ENCODE measurements at regions not wholly inside any gene's neighbourhood (a gene's known extent, or its start where the extent isn't known, plus 50 kb on each side); places are given as distances from the start of the nearest gene placed in this dataset.

GRCh38 chr9:20219437-20219836, 402.9 kb downstream of the MLLT3 start:
- Histone ChIP-seq H3K4me1 (ENCODE audit: insufficient read depth, low read length) (no peaks in the 10 kb centered on the region), H3K4me3 (ENCODE audit: insufficient read depth, low read depth, low read length) (no peak overlapping the region), H3K4me2 (ENCODE audit: low read length) (no peak overlapping the region), H3K27ac (ENCODE audit: low read depth, low read length) (no peak overlapping the region), H2AFZ (ENCODE audit: low read depth, low read length) (no peak overlapping the region), H3K9me3 (ENCODE audit: insufficient read depth, low read depth, low read length) (no peaks in the 10 kb centered on the region), H4K20me1 (ENCODE audit: insufficient read depth, low read length) (no peaks in the 10 kb centered on the region), H3K9ac (ENCODE audit: low read length) (no peak overlapping the region), H3K79me2 (ENCODE audit: insufficient read depth, low read length) (no peaks in the 10 kb centered on the region), H3K36me3 (ENCODE audit: insufficient read depth, low read length) (no peaks in the 10 kb centered on the region), H3K27me3 (ENCODE audit: insufficient read depth, low read length) (no peaks in the 10 kb centered on the region)
- Mint-ChIP-seq H3K36me3 (ENCODE audit: low read depth, unreplicated experiment) (no peaks in the 10 kb centered on the region), H3K4me1 (ENCODE audit: low read depth, unreplicated experiment) (peaks cover 12% of the 10 kb centered on the region), H3K27ac (ENCODE audit: unreplicated experiment) (no peak overlapping the region), H3K27me3 (ENCODE audit: low read depth, unreplicated experiment) (no peaks in the 10 kb centered on the region), H3K4me3 (ENCODE audit: unreplicated experiment) (no peak overlapping the region), H3K9me3 (ENCODE audit: unreplicated experiment) (no peaks in the 10 kb centered on the region)
- TF ChIP-seq EZH2 (IDR thresholded peaks at IDR 0.05; ENCODE audit: insufficient read depth, low read length), result no peak
- no peak for TF ChIP-seq CTCF (IDR thresholded peaks at IDR 0.05; ENCODE audit: insufficient read depth, low read depth, low read length)
- FAIRE-seq (no peak), DNase-seq (ENCODE audit: low read depth) (no peak)

GRCh38 chr9:20217596-20217995, 404.7 kb downstream of the MLLT3 start:
- Histone ChIP-seq H4K20me1 (ENCODE audit: insufficient read depth, low read length) (no peaks in the 10 kb centered on the region), H3K4me1 (ENCODE audit: insufficient read depth, low read length) (no peaks in the 10 kb centered on the region), H3K4me2 (ENCODE audit: low read length) (no peak overlapping the region), H3K9ac (ENCODE audit: low read length) (no peak overlapping the region), H3K36me3 (ENCODE audit: insufficient read depth, low read length) (no peaks in the 10 kb centered on the region), H3K9me3 (ENCODE audit: insufficient read depth, low read depth, low read length) (no peaks in the 10 kb centered on the region), H3K79me2 (ENCODE audit: insufficient read depth, low read length) (no peaks in the 10 kb centered on the region), H3K4me3 (ENCODE audit: insufficient read depth, low read depth, low read length) (no peak overlapping the region), H3K27me3 (ENCODE audit: insufficient read depth, low read length) (no peaks in the 10 kb centered on the region), H2AFZ (ENCODE audit: low read depth, low read length) (no peak overlapping the region), H3K27ac (ENCODE audit: low read depth, low read length) (no peak overlapping the region)
- Mint-ChIP-seq H3K27me3 (ENCODE audit: low read depth, unreplicated experiment) (no peaks in the 10 kb centered on the region), H3K9me3 (ENCODE audit: unreplicated experiment) (no peaks in the 10 kb centered on the region), H3K4me3 (ENCODE audit: unreplicated experiment) (no peak overlapping the region), H3K4me1 (ENCODE audit: low read depth, unreplicated experiment) (peaks cover 11% of the 10 kb centered on the region), H3K36me3 (ENCODE audit: low read depth, unreplicated experiment) (no peaks in the 10 kb centered on the region), H3K27ac (ENCODE audit: unreplicated experiment) (no peak overlapping the region)
- DNase-seq (ENCODE audit: low read depth), result no peak
- TF ChIP-seq EZH2 (IDR thresholded peaks at IDR 0.05; ENCODE audit: insufficient read depth, low read length), result no peak
- TF ChIP-seq CTCF (IDR thresholded peaks at IDR 0.05; ENCODE audit: insufficient read depth, low read depth, low read length), result no peak
- no peak for FAIRE-seq

GRCh38 chr9:20216438-20216837, 405.9 kb downstream of the MLLT3 start:
- H3K4me1 Mint-ChIP-seq (ENCODE audit: low read depth, unreplicated experiment), result peaks cover 9% of the 10 kb centered on the region
- no peak overlapping the region for H2AFZ ChIP-seq (ENCODE audit: low read depth, low read length)
- H3K36me3 Mint-ChIP-seq (ENCODE audit: low read depth, unreplicated experiment), result no peaks in the 10 kb centered on the region
- H3K36me3 ChIP-seq (ENCODE audit: insufficient read depth, low read length), result no peaks in the 10 kb centered on the region
- no peaks in the 10 kb centered on the region for H4K20me1 ChIP-seq (ENCODE audit: insufficient read depth, low read length)
- no peaks in the 10 kb centered on the region for H3K27me3 Mint-ChIP-seq (ENCODE audit: low read depth, unreplicated experiment)
- no peaks in the 10 kb centered on the region for H3K9me3 ChIP-seq (ENCODE audit: insufficient read depth, low read depth, low read length)
- H3K4me3 ChIP-seq (ENCODE audit: insufficient read depth, low read depth, low read length), result no peak overlapping the region
- TF ChIP-seq EZH2 (IDR thresholded peaks at IDR 0.05; ENCODE audit: insufficient read depth, low read length), result no peak
- no peak for TF ChIP-seq CTCF (IDR thresholded peaks at IDR 0.05; ENCODE audit: insufficient read depth, low read depth, low read length)
- H3K9me3 Mint-ChIP-seq (ENCODE audit: unreplicated experiment), result no peaks in the 10 kb centered on the region
- FAIRE-seq (no peak), DNase-seq (ENCODE audit: low read depth) (no peak)
- H3K4me3 Mint-ChIP-seq (ENCODE audit: unreplicated experiment), result no peak overlapping the region
- no peaks in the 10 kb centered on the region for H3K27me3 ChIP-seq (ENCODE audit: insufficient read depth, low read length)
- H3K27ac ChIP-seq (ENCODE audit: low read depth, low read length), result no peak overlapping the region
- H3K79me2 ChIP-seq (ENCODE audit: insufficient read depth, low read length), result no peaks in the 10 kb centered on the region
- H3K4me1 ChIP-seq (ENCODE audit: insufficient read depth, low read length), result no peaks in the 10 kb centered on the region
- no peak overlapping the region for H3K4me2 ChIP-seq (ENCODE audit: low read length)
- H3K9ac ChIP-seq (ENCODE audit: low read length), result no peak overlapping the region
- H3K27ac Mint-ChIP-seq (ENCODE audit: unreplicated experiment), result no peak overlapping the region

All from astrocyte (in vitro differentiated cells and primary cell).